ENCODE measurements at regions not wholly inside any gene's neighbourhood (a gene's known extent, or its start where the extent isn't known, plus 50 kb on each side); places are given as distances from the start of the nearest gene placed in this dataset.

- no peak for DNase-seq (ENCODE audit: low read depth in 1 of 2, low spot score in 1 of 2)
- H3K27ac ChIP-seq (replicated peaks): no peak overlapping the region
- TF ChIP-seq SPI1 (IDR thresholded peaks at IDR 0.05; ENCODE audit: borderline replicate concordance, low read depth): no peak
- TF ChIP-seq REST (IDR thresholded peaks at IDR 0.05; ENCODE audit: insufficient replicate concordance, low read depth): no peak
- TF ChIP-seq GABPA (IDR thresholded peaks at IDR 0.05; ENCODE audit: low read depth): no peak
- no peak for TF ChIP-seq CTCF (IDR thresholded peaks at IDR 0.05; ENCODE audit: insufficient read depth, low read length)
- TF ChIP-seq POLR2AphosphoS5 (IDR thresholded peaks at IDR 0.05; ENCODE audit: low read depth): no peak
These were observed 126.7 kb upstream of the FOXF1 start for GRCh38 chr16:86383488-86384262.

GRCh38 chr16:86384263-86384649, 126.1 kb upstream of the FOXF1 start:
- H3K27me3 ChIP-seq (ENCODE audit: insufficient read depth, poor library complexity, severe bottlenecking): no peaks in the 10 kb centered on the region
- H3K4me3 ChIP-seq (replicated peaks; ENCODE audit: insufficient read depth, low read length): no peak overlapping the region
- TF ChIP-seq POLR2AphosphoS5 (IDR thresholded peaks at IDR 0.05; ENCODE audit: low read depth): no peak
- TF ChIP-seq REST (IDR thresholded peaks at IDR 0.05; ENCODE audit: insufficient replicate concordance, low read depth): no peak
- TF ChIP-seq CTCF (IDR thresholded peaks at IDR 0.05; ENCODE audit: insufficient read depth, low read length): no peak
- no peak for TF ChIP-seq GABPA (IDR thresholded peaks at IDR 0.05; ENCODE audit: low read depth)
- no peak for TF ChIP-seq SPI1 (IDR thresholded peaks at IDR 0.05; ENCODE audit: borderline replicate concordance, low read depth)
- H3K27ac ChIP-seq (replicated peaks): no peak overlapping the region
- DNase-seq (ENCODE audit: low read depth in 1 of 2, low spot score in 1 of 2): no peak

More at GRCh38 chr16:86383488-86384262, 126.7 kb upstream of the FOXF1 start:
- Histone ChIP-seq H3K4me3 (replicated peaks; ENCODE audit: insufficient read depth, low read length) (no peak overlapping the region), H3K27me3 (ENCODE audit: insufficient read depth, poor library complexity, severe bottlenecking) (no peaks in the 10 kb centered on the region)

- no peak for TF ChIP-seq SPI1 (IDR thresholded peaks at IDR 0.05; ENCODE audit: borderline replicate concordance, low read depth)
- no peak for TF ChIP-seq GABPA (IDR thresholded peaks at IDR 0.05; ENCODE audit: low read depth)
- no peak for TF ChIP-seq REST (IDR thresholded peaks at IDR 0.05; ENCODE audit: insufficient replicate concordance, low read depth)
- no peak for TF ChIP-seq POLR2AphosphoS5 (IDR thresholded peaks at IDR 0.05; ENCODE audit: low read depth)
- no peak for TF ChIP-seq CTCF (IDR thresholded peaks at IDR 0.05; ENCODE audit: insufficient read depth, low read length)
- Histone ChIP-seq H3K4me3 (replicated peaks; ENCODE audit: insufficient read depth, low read length) (no peak overlapping the region), H3K27me3 (ENCODE audit: insufficient read depth, poor library complexity, severe bottlenecking) (no peaks in the 10 kb centered on the region), H3K27ac (replicated peaks) (no peak overlapping the region)
- no peak for DNase-seq (ENCODE audit: low read depth in 1 of 2, low spot score in 1 of 2)
These were observed 125.3 kb upstream of the FOXF1 start for GRCh38 chr16:86384980-86385379.

All from HL-60 (cell line).